Muscle of leg (tissue), 3 donors: ENCODE measurements at regions not wholly inside any gene's neighbourhood (a gene's known extent, or its start where the extent isn't known, plus 50 kb on each side); places are given as distances from the start of the nearest gene placed in this dataset.
A peak's percentile ranks its signal among the peaks of the same experiment; 100 is the strongest.

Source experiments
- DNase-seq: peaks from one replicate; pipeline ENCODE4 v3.0.0; 2013
- H3K27ac ChIP-seq: one replicate; pipeline ENCODE4 v1.5.1; 2013; ENCODE audit warnings: mild to moderate bottlenecking, low read length, control low read depth
- H3K27me3 ChIP-seq: one replicate; pipeline ENCODE4 v1.6.1; 2013; ENCODE audit warnings: low read length; ENCODE audit not compliant: control insufficient read depth, insufficient read depth
- H3K36me3 ChIP-seq: one replicate; pipeline ENCODE4 v1.6.1; 2013; ENCODE audit warnings: low read length; ENCODE audit not compliant: control insufficient read depth, insufficient read depth
- H3K4me1 ChIP-seq: one replicate; pipeline ENCODE4 v1.6.1; 2013; ENCODE audit warnings: low read length; ENCODE audit not compliant: control insufficient read depth, insufficient read depth
- H3K4me3 ChIP-seq: one replicate; pipeline ENCODE4 v1.5.1; 2013; ENCODE audit warnings: low read length, control low read depth
- H3K9me3 ChIP-seq: replicated peaks from 2 replicates; pipeline ENCODE4 v1.6.1; 2013; ENCODE audit warnings: low read depth, low read length; ENCODE audit not compliant: control insufficient read depth
- WGBS: methylation state at CpG from one replicate; pipeline ENCODE4 v1.1.5; 2013; ENCODE audit warnings: missing lambda C conversion rate; ENCODE audit not compliant: insufficient coverage; 5-methylcytosine and 5-hydroxymethylcytosine counted together

DNA sequence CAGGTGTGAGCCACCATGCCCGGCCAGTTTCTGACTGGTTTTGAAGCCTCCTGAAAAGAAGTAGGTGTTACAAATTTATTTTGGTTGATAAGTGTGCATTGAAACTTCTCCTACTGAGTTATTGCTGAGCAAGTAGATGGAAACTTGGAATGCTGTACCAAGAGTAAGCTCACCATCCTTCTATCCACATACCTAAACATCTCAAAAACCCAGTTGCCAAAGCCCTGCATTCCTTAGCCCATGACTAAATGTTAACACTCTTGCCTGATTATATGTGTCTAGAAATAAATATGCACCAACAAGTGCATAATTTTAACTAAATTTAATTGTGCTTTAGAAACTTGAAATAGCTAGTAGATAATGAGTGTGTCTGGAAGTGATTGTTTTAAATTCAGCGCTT lies 357.8 kb downstream of the DUSP6 start:
- Histone ChIP-seq H3K4me1 (no peaks in the 10 kb centered on the region), H3K36me3 (no peaks in the 10 kb centered on the region), H3K27ac (no peak overlapping the region), H3K9me3 (no peaks in the 10 kb centered on the region), H3K4me3 (no peak overlapping the region), H3K27me3 (no peaks in the 10 kb centered on the region)
- WGBS = no CpG with 5 or more reads among the region's 2 CpGs
- DNase-seq = no peak

DNA sequence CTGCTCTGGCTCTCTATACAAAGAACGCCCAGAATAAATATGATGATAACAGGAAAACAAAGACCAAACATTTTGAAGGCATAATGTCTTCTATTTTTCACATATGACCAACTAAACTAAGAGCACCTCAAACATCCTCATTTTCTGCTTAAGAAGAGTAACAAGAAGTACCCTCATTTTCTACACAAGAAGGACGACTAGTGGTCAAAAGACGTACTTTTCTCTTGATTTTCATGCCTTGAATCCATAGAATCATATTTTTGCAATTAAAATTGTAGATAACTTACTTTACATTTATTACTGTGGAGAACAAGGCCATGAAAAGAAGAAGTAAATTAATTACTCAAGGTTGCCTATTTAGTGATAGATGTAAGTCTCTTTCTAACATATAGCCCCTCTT lies 358.6 kb downstream of the DUSP6 start:
- Histone ChIP-seq H3K27ac (no peak overlapping the region), H3K36me3 (no peaks in the 10 kb centered on the region), H3K4me3 (no peak overlapping the region), H3K27me3 (no peaks in the 10 kb centered on the region), H3K4me1 (no peaks in the 10 kb centered on the region), H3K9me3 (no peaks in the 10 kb centered on the region)
- peak; percentile 73 for DNase-seq
- no CpG with 5 or more reads among the region's 3 CpGs for WGBS

DNA sequence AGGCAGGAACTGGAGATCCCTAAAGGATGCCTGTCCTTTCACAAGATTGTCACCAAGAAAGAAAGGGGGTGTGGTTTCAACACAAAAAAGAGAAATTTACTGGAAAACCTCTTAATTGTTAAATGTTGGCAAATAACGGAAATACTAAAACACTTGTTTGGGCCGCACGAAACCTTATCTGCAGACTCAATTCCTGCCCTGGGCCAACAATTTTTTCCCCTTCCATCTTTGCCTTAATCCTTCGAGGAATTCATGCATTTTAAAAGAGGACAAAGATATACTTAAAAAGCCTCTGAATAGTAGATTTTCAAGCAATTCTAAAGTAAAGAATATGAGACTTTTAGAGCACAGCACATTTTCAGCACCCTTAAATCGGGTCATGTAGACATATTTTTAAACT lies 366.2 kb downstream of the DUSP6 start:
- DNase-seq = no peak
- WGBS = no CpG with 5 or more reads among the region's 5 CpGs
- Histone ChIP-seq H3K36me3 (no peaks in the 10 kb centered on the region), H3K27ac (no peak overlapping the region), H3K4me3 (no peak overlapping the region), H3K4me1 (no peaks in the 10 kb centered on the region), H3K27me3 (no peaks in the 10 kb centered on the region), H3K9me3 (no peaks in the 10 kb centered on the region)

DNA sequence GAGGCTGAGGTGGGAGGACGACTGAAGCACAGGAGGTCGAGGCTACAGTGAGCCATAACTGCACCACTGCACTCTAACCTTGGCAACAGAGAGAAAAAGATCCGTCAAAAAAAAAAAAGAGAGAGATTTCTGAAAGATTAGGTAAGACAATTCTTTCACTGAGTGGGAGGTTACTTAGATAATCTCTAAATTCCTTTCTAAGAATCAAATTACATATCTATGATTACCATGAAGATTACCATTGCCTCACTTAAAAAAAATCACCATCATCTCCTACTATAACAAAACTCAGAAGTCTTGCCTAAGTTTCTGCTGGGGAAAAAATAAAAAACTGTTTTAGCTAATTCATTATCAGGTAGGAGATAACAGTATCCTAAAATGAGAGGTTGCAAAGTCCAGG lies 366.7 kb downstream of the DUSP6 start:
- Histone ChIP-seq H3K4me1 (no peaks in the 10 kb centered on the region), H3K4me3 (no peak overlapping the region), H3K9me3 (no peaks in the 10 kb centered on the region), H3K27ac (no peak overlapping the region), H3K27me3 (no peaks in the 10 kb centered on the region), H3K36me3 (no peaks in the 10 kb centered on the region)
- WGBS = no CpG with 5 or more reads among the region's 3 CpGs
- DNase-seq = no peak

DNA sequence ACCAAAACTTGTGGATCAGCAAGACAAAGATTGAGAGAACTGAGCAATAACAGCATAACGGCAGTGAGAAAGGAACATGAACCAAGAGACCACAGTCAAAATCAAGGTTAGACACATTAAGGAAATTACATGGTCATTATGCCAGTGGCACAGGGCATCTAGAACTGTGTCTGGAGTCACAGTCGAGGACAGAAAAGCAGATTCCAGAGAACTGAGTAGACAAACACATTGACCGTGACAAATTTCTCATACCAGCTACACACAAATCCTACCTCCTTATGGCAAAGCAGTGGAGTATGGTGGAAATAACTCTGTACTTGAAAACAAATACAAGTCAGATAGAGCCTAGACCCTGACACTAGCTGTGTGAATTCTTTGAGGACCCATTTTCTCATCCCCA lies 367.3 kb downstream of the DUSP6 start:
- no peaks in the 10 kb centered on the region for H3K9me3 ChIP-seq

DNA sequence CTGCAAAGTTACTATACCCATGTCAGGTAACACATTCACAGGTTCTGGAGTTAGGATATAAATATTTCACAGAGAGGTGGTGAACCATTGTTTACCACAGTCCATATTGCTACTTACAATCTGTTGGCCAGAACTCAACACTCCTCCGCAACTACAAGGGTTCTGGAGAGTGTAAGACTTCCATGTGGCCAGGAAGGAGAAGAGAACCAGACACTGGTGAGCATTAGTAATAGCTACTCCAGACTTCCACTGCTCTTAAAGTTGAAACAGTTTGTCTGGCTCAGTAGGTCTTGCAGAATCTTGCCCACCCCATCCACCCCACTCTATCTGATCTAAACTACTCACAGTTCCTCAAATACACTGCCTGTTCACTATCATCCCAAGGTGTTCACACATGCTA lies 369.6 kb downstream of the DUSP6 start:
- WGBS = no CpG with 5 or more reads among the region's 1 CpG

More for the DNA sequence above, 367.3 kb downstream of the DUSP6 start:
- Histone ChIP-seq H3K27ac (no peak overlapping the region), H3K27me3 (no peaks in the 10 kb centered on the region), H3K36me3 (no peaks in the 10 kb centered on the region), H3K4me3 (no peak overlapping the region), H3K4me1 (no peaks in the 10 kb centered on the region)
- no CpG with 5 or more reads among the region's 3 CpGs for WGBS
- no peak for DNase-seq

DNA sequence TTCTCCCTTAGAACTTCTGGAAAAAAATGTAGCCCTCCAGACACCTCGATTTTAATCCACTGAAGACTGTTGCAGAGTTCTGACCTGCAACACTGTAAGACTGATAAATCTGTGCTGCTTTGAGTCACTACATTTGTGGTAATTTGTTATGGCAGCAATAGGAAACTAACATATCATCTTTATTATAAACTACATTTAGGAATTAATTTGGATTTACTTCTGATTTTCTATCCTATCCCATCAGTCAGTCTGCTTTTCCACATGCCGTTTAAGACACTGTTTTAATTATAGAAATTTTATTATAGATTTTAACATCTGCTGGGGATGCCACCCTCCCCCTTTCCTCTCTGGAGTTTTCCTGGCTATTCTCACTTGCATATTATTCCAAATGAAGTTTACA lies 375.2 kb downstream of the DUSP6 start:
- no peak overlapping the region for H3K27ac ChIP-seq
- H3K27me3 ChIP-seq = no peaks in the 10 kb centered on the region
- no CpG with 5 or more reads among the region's 2 CpGs for WGBS
- no peak for DNase-seq
- no peaks in the 10 kb centered on the region for H3K9me3 ChIP-seq
- no peak overlapping the region for H3K4me3 ChIP-seq
- H3K36me3 ChIP-seq = no peaks in the 10 kb centered on the region
- H3K4me1 ChIP-seq = no peaks in the 10 kb centered on the region

More for the DNA sequence above, 369.6 kb downstream of the DUSP6 start:
- Histone ChIP-seq H3K27ac (no peak overlapping the region), H3K27me3 (no peaks in the 10 kb centered on the region), H3K4me3 (no peak overlapping the region), H3K36me3 (no peaks in the 10 kb centered on the region), H3K4me1 (no peaks in the 10 kb centered on the region), H3K9me3 (no peaks in the 10 kb centered on the region)
- DNase-seq = no peak

DNA sequence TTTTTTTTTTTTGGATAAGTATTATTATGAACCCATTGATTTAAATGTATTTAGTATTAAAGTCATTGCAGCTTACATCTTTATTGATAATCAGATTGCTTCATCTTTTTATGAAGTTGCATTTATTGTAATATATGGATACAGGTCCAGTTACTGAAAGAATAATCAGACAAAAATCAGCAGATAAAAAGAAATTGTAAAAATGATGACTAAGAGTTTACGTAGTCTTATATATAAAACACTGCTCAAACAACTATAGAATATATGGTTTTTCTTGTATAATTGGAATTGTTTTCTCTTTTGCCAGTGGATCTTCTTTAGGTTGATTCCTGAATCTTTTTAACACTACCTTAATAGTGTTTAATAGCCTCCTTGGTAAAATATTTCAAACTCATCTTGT lies 378.3 kb downstream of the DUSP6 start:
- WGBS = no CpG with 5 or more reads among the region's 1 CpG
- no peaks in the 10 kb centered on the region for H3K9me3 ChIP-seq
- H3K27ac ChIP-seq = no peak overlapping the region
- no peaks in the 10 kb centered on the region for H3K36me3 ChIP-seq
- DNase-seq = no peak
- no peak overlapping the region for H3K4me3 ChIP-seq
- no peaks in the 10 kb centered on the region for H3K4me1 ChIP-seq
- H3K27me3 ChIP-seq = no peaks in the 10 kb centered on the region

DNA sequence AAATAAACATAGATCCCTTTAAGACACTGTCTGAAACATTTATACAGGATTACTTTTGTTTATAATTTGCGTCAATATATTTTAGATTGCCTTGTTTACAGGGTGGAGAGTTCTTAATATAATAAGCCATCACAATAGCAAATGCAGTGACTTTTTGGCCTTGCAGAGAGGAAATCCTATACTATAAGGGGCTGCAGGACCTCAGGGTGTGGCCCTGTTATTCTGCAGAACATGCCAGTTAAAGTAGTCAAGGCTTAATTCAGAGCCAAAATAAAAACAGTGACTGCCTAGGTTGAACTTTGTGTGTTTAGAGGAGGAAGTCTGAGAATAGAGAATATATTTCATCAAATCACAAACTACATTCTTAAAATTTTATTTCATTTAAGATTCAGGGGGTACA lies 381.6 kb downstream of the DUSP6 start:
- Histone ChIP-seq H3K4me1 (no peaks in the 10 kb centered on the region), H3K27ac (no peak overlapping the region), H3K4me3 (no peak overlapping the region), H3K9me3 (no peaks in the 10 kb centered on the region), H3K36me3 (no peaks in the 10 kb centered on the region), H3K27me3 (no peaks in the 10 kb centered on the region)
- peak; percentile 29 for DNase-seq
- no CpG with 5 or more reads among the region's 1 CpG for WGBS

DNA sequence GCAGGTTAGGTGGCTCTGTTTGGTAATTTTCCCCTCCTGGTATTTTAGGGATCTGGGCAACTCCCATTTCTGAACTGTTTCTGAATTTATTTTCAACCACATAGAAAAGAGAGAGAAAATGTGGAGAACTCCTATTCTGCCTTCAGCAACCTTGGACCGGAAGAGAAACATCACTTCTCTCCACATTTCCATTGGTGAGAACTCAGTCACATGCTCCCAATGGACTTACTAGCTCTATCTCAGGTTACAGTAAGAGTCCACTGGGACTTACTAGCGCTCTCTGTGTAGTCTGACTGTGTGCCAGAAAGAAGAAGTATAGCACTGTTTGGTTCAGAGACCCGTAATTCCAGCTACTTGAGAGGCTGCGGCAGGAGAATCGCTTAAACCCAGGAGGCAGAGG lies 383.2 kb downstream of the DUSP6 start:
- Histone ChIP-seq H3K4me1 (no peaks in the 10 kb centered on the region), H3K27ac (no peak overlapping the region), H3K27me3 (no peaks in the 10 kb centered on the region), H3K36me3 (no peaks in the 10 kb centered on the region), H3K4me3 (no peak overlapping the region), H3K9me3 (no peaks in the 10 kb centered on the region)
- DNase-seq = no peak
- WGBS = 91% methylated on average over 4 of the region's 5 CpGs

DNA sequence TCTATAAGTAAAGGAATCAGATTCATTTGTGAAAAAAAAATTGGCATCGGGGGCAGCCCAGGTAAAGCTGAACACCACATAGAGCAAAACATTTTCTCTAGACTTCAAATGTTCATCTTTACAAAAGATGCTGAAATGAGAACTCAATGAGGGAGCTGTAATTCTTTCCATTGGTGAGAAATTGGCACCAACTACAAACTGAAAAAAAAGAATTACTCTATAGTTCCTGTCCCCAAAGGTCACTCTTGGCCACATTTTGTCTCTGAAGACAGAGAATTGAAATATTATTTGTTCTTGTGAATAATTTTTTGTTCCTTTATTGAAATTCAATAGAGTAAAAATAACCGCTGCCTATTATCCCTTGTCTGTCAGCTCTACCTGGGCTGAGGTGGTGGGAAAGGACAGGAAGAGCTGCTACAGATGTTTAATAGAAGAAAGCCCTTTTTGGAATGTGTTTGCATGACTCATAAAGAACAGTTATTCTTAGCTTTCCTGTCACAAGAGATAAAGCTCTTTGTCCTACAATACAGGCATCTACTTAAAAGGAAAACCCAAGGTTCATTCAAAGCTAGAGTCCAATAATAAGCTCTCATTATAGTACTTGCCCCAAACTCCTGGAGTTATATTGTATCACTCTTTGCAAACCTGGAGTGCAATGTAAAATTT lies 380.1 kb upstream of the KITLG start:
- H3K4me3 ChIP-seq = no peak overlapping the region
- H3K27me3 ChIP-seq = no peaks in the 10 kb centered on the region
- H3K4me1 ChIP-seq = no peaks in the 10 kb centered on the region
- no peaks in the 10 kb centered on the region for H3K36me3 ChIP-seq
- WGBS = 50% methylated on average over 1 of the region's 2 CpGs
- H3K27ac ChIP-seq = peak overlapping the region; percentile 50
- no peaks in the 10 kb centered on the region for H3K9me3 ChIP-seq
- peak; percentile 40 for DNase-seq
